GM23248 (cell line): ENCODE measurements at regions not wholly inside any gene's neighbourhood (a gene's known extent, or its start where the extent isn't known, plus 50 kb on each side); places are given as distances from the start of the nearest gene placed in this dataset.

ENCODE experiments used
- EZH2 ChIP-seq: fragments of 200-600 bp; sonication (generic); IDR thresholded peaks from 2 replicates; pipeline ENCODE4 v1.6.1; 2018; ENCODE audit warnings: antibody characterized with exemption, mild to moderate bottlenecking; ENCODE audit not compliant: insufficient read depth, poor library complexity, severe bottlenecking
- EZH2phosphoT487 ChIP-seq: fragments of 200-600 bp; sonication (generic); IDR thresholded peaks from 2 replicates; pipeline ENCODE4 v1.6.1; 2018; ENCODE audit warnings: antibody characterized with exemption, moderate library complexity, mild to moderate bottlenecking, low read depth; ENCODE audit not compliant: insufficient read depth

- TF ChIP-seq EZH2phosphoT487 (no peak), EZH2 (no peak)
These were observed 852.1 kb downstream of the CDH11 start for GRCh38 chr16:64269756-64270155.
